Tibial nerve (tissue), 4 donors: ENCODE measurements at regions not wholly inside any gene's neighbourhood (a gene's known extent, or its start where the extent isn't known, plus 50 kb on each side); places are given as distances from the start of the nearest gene placed in this dataset.

ENCODE experiments used
- EP300 ChIP-seq, 2 donors: sonication (generic); formaldehyde crosslinking; IDR thresholded peaks; one replicate each; pipeline ENCODE4 v1.6.1; 2017; ENCODE audit warnings: antibody characterized with exemption in 2 of 2, mild to moderate bottlenecking in 1 of 2
- TF ChIP-seq, protein P1 (sequence below), 5 experiments: fragments of 200-600 bp in 3 of 5; fragments of 450-650 bp in 2 of 5; sonication (generic) in 3 of 5; IDR thresholded peaks; one replicate each; pipeline ENCODE4 v1.5.1; 2016 to 2019; ENCODE audit warnings: antibody characterized with exemption in 5 of 5, mild to moderate bottlenecking in 3 of 5, moderate library complexity in 2 of 5

DNA sequence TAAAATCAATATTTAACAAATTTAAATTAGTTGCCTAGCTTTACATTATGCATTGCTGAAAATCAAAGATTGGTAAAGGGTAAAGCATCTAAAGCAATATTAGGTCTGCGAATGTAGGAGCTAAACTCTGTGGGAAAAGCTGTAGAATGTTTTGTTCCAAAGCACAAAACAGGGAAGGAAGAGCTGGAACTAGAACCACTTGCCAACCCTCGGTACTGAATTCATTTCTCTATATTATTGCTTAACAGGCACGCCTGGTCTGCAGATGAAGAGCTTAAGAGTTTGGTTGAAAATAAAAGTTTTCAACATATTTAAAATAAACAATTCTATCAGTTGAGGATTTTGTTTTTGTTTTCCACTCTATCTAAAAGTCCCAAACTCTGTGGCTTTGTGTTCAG, 1252.8 kb upstream of the SEL1L start:
- TF ChIP-seq, protein P1, sequence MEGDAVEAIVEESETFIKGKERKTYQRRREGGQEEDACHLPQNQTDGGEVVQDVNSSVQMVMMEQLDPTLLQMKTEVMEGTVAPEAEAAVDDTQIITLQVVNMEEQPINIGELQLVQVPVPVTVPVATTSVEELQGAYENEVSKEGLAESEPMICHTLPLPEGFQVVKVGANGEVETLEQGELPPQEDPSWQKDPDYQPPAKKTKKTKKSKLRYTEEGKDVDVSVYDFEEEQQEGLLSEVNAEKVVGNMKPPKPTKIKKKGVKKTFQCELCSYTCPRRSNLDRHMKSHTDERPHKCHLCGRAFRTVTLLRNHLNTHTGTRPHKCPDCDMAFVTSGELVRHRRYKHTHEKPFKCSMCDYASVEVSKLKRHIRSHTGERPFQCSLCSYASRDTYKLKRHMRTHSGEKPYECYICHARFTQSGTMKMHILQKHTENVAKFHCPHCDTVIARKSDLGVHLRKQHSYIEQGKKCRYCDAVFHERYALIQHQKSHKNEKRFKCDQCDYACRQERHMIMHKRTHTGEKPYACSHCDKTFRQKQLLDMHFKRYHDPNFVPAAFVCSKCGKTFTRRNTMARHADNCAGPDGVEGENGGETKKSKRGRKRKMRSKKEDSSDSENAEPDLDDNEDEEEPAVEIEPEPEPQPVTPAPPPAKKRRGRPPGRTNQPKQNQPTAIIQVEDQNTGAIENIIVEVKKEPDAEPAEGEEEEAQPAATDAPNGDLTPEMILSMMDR (IDR thresholded peaks at IDR 0.05), result no peak
- TF ChIP-seq EP300 (IDR thresholded peaks at IDR 0.05), result no peak
